GM21360 (cell line): ENCODE measurements at regions not wholly inside any gene's neighbourhood (a gene's known extent, or its start where the extent isn't known, plus 50 kb on each side); places are given as distances from the start of the nearest gene placed in this dataset.
"Not testable (repeated sequence)": the region's sequence is repeated elsewhere in the genome, so short reads cannot be mapped to it uniquely, and the experiment has no call there.

Source experiments
- ATAC-seq: cut with Tn5 transposase; IDR thresholded peaks from one replicate; pipeline ENCODE4 v1.9.1; 2021; ENCODE audit warnings: mild to moderate bottlenecking, moderate library complexity; ENCODE audit not compliant: unreplicated experiment

GRCh38 chr5:8829323-8830029 is 716.4 kb downstream of the SEMA5A start:
- ATAC-seq: no peak

- no peak for ATAC-seq
Measured at GRCh38 chr5:8831251-8831650, 714.6 kb downstream of the SEMA5A start.

- ATAC-seq: no peak
Measured at GRCh38 chr5:8831854-8832253, 714.0 kb downstream of the SEMA5A start.

- no peak for ATAC-seq
Measured at GRCh38 chr5:8839361-8840055, 706.4 kb downstream of the SEMA5A start.

- ATAC-seq: no peak
Measured at GRCh38 chr5:8840237-8840636, 705.6 kb downstream of the SEMA5A start.

GRCh38 chr5:8840746-8841145 is 705.1 kb downstream of the SEMA5A start:
- ATAC-seq: not testable (repeated sequence)

- ATAC-seq: no peak
Measured at GRCh38 chr5:8842971-8843551, 702.8 kb downstream of the SEMA5A start.

- ATAC-seq: no peak
Measured at GRCh38 chr5:8843771-8844170, 702.1 kb downstream of the SEMA5A start.

GRCh38 chr5:8844206-8844605 is 701.7 kb downstream of the SEMA5A start:
- ATAC-seq: no peak

- ATAC-seq: no peak
Measured at GRCh38 chr5:8844847-8845246, 701.0 kb downstream of the SEMA5A start.

- no peak for ATAC-seq
Measured at GRCh38 chr5:8845296-8845695, 700.6 kb downstream of the SEMA5A start.

GRCh38 chr5:8848366-8848765 is 697.5 kb downstream of the SEMA5A start:
- no peak for ATAC-seq

- ATAC-seq: no peak
Measured at GRCh38 chr5:8848997-8849594, 696.8 kb downstream of the SEMA5A start.

- no peak for ATAC-seq
Measured at GRCh38 chr5:8851101-8851500, 694.8 kb downstream of the SEMA5A start.

- ATAC-seq: no peak
Measured at GRCh38 chr5:8857051-8857450, 688.8 kb downstream of the SEMA5A start.

- no peak for ATAC-seq
Measured at GRCh38 chr5:8861764-8862163, 684.1 kb downstream of the SEMA5A start.

GRCh38 chr5:8864053-8864452 is 681.8 kb downstream of the SEMA5A start:
- ATAC-seq: no peak

GRCh38 chr5:8865266-8865665 is 680.6 kb downstream of the SEMA5A start:
- no peak for ATAC-seq

GRCh38 chr5:8865686-8866374 is 680.0 kb downstream of the SEMA5A start:
- no peak for ATAC-seq

- no peak for ATAC-seq
Measured at GRCh38 chr5:8868283-8868682, 677.6 kb downstream of the SEMA5A start.

GRCh38 chr5:8869932-8870331 is 675.9 kb downstream of the SEMA5A start:
- ATAC-seq: no peak
